ENCODE measurements at regions not wholly inside any gene's neighbourhood (a gene's known extent, or its start where the extent isn't known, plus 50 kb on each side); places are given as distances from the start of the nearest gene placed in this dataset.
"Not testable (repeated sequence)": the region's sequence is repeated elsewhere in the genome, so short reads cannot be mapped to it uniquely, and the experiment has no call there.

DNA sequence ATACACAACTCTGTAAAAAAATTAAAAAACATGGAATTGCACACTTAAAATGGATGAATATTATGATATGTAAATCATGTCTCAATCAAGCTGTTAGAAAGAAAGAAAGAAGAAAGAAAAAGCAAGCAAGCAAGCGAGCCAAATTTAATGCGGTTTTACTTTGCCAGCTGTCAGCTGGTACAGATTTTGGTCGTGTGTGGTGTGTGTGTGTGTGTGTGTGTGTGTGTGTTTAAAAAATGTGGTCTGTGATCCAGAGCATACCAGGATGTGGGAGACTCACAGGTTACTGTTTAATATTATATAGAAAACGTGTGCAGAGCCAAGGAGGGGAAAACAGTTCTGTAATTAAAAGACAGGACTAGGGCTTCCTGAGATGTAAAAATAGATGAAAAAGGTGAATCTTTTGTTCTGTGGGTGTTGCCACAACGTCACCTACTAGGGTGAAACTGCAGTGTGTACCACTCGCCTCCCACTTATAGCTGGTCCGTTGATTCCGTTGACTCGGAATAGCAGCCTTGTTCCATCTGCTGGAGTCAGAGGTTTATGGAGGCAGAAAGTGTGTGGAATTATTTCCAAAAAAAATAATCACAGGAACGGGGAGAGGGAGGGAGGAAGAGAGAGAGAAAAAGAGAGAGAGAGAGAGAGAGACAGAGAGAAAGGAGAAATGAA is 197.7 kb downstream of the BCAS1 start:
- DNase-seq (ENCODE audit: low read depth) = peak; percentile 83

DNA sequence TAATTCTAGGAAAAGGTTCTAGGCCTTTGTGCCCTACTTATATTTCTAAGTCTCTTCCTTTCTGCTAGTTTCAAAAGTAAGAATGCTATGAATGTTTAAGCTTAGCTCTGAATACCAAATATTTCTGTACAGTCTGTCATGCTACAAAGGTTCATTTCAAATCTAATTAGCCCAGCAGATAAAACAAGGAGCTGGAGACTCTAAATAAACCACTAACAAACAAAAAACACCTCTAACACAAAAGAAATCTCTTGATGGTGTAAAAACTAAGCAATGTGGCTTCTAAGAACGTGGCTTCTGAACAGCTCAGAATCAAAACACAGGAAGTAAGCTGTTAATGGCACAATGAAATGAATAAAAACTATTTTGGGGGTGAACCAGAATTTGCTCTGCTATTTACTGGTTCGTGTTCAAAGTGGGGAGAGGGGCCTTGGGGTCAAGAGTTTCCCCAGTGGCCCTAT is 198.3 kb downstream of the BCAS1 start:
- DNase-seq (ENCODE audit: low read depth) = no peak

DNA sequence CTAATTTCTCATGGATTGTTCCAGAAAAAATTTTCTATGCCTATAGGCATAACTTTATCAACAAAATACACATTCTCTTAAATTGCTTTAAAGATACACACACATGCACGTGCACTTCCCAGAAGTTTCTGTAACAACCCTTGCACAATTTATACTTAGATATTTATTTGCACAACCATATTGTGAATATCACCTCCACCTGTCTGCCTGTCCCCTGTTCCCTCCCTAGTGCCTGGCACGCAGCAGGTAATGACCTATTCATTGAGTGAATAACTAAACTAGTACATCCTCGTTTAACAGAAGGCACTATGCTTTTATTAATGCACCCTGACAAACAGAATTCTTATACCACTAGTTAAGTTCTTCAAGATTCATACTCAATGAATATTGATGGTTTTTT is 198.9 kb downstream of the BCAS1 start:
- no peak for DNase-seq (ENCODE audit: low read depth)

DNA sequence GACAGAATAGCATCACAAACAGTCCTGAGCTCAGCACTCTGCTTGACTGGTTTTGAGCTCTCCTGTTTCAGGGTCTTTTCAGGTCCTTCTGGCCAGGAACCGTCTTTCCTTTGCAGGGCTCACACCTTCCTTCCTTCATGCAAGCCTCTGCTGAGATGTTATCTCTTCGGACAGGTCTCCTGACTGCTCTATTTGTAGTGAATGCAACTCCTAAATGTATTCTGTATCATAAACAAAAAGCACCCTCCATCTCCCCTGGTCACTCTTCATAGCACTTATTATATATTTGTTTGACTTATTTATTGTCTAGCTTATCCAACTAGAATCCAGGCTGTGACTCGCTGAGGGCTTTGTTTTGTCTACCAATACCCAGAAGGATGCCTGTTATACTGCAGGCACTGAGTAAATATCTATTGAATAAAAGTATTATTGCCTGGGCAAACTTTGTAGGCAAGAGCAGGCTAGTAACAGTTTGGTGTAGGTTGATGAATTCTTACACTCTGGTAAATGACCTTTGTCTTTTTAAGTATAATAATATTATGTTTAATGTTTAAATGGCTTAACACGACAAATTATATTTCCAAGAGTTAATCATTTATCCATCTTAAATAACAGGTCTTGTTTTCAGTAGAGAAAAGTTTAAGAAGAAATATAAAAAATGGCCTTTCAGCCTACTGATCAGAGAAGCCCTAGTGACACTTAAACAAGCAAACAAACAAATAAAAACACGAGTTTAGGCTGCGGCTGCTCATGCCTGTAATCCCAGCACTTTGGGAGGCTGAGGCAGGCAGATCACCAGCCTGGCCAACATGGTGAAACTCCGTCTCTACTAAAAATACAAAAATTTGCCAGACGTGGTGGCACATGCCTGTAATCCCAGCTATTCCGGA is 199.7 kb downstream of the BCAS1 start:
- DNase-seq (ENCODE audit: low read depth) = no peak

DNA sequence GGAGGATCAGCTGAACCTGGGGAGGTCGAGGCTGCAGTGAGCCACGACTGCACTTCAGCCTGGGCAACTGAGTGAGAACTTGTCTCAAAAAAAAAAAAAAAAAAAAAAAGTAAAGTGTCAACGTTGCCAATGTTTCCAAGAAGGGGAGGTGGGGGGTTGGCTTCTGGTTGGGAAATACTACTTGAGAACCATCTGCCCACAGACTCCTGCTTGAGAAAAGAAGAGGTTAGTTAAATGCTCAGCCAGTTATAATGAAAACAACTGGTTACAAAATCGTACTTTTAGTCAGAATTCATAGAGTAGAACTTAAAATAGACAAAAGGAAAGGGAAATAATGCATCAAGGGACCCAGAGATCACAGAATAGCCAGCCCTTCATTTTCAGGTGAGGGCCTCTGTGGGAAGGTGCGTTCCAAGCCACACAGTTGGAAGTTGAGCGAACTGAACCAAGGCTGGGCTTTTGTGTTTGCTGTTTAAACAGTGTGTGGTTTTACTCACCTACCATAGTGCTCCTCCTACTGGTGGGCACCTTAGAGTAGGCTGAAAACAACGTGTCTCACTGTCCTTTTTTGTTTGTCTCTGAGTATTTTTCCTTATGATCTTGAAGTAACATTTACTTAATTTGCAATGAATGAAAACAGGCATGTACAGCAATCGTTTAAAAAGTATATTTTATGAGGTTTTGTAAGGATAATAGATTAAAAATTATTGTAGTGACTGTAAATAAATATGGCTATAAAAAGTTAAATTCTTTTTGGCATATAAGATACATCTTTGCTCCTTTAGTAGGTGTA is 200.7 kb downstream of the BCAS1 start:
- peak; percentile 84 for DNase-seq (ENCODE audit: low read depth)

DNA sequence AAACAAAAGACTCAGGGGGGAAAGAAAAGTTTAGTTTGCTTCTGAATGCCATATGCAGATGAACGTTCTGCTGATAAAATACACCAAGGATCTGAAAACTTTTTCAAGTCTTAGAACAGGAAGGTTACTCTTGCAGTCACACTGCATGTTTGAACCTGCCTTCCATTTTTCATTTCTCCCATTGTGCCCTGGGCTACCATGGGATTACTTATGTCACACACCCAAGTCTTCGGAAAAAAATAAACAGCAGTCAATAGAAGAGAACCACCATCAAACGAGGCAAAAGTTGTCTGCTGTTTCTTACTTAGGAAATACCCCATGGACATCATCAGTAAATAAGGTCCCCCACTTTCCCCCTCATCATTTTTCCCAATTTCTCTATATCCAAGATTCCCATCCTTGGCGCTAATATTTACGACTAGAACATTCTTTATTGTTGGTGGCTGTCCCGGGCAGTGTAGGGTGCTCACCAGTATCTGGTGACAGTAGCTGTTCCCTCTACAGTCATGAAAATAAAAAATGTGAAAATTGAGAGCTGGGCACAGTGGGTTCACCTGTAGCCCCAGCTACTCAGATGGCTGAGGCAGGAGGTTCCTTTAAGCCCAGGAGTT is 202.5 kb downstream of the BCAS1 start:
- no peak for DNase-seq (ENCODE audit: low read depth)

DNA sequence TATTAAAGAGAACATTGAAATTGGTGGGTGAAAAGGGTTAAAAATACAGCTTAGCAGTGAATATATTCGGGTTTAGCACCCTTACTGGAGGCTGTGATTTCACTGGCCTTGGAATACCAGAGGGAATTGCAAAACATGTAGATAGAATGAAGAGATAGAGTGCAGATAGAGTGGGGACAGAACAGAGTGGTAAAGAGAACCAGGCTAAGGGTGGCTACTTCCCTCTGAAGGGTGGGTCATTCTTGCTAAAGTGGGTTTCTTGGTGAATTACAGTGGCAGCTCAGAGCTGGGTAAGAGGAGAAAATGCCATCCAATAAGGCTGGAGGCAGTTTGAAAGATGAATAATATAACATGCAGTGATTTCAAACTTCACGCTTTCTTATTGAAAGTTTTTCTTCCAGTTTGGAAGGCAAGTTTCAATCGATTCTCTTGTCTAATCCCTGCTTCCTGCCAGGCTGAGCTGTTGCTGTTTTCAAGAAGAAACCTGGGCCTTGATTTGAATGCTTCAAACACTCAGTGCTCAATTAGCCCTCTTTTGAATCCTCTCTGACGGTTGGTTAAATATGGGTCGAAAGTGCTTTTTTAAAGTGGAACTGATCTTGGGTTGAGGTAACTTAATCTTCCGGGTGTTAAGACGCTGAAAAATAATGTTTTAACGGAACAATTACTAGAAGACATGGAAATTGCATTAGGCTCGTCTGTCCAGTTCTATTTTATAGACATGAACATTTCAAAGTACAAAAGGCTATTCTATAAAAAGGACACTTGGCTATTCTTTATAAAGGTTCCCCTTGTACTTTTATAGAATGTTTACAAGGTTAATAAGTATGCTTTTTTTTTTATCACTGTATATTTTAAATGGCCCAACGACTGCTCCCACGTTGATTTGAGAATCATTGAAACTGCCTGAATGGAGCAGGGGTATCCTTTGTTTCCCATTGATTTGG is 203.3 kb downstream of the BCAS1 start:
- peak; percentile 31 for DNase-seq (ENCODE audit: low read depth)

DNA sequence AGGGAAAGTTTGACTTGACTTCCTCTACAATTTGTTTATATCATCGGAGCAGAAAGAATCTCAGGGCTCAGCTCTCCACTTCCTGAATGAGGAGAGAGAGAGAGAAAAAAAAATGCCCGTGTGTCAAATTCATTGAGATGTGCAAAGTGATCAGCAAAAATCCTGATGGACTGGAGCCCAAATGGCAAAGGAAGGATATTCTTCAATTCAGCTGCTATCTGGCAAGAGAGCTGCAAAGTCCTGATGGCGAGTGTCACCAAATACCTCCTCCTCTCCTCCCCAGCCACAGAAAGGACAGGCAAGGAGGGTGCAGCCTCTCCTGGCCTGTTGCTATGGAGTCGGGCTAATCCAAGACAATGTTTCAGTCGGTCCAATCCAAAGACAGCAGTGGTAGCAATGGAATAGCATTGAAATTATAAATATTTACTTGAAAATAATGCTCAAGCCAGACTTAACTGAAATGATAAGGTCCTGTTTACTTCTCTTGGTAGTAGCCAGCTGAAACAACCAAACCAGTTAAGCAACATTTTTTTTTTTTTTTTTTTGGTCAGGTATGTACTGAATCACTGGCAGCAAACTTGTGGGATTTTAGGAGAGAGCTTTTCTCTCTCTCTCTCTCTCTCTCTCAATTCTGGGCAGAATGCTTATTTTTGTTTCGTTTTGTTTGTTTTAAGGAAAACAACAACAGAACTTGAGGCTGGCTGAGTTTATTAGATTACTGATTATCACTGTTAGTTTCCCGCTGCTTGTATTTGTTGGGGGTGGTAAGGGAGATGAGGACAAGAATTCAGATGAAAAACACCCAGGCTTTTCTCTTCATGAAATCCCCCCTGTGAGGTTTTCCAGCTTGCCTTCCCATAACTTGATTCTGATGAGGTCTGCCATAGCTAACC is 204.2 kb downstream of the BCAS1 start:
- DNase-seq (ENCODE audit: low read depth) = peak; percentile 85

DNA sequence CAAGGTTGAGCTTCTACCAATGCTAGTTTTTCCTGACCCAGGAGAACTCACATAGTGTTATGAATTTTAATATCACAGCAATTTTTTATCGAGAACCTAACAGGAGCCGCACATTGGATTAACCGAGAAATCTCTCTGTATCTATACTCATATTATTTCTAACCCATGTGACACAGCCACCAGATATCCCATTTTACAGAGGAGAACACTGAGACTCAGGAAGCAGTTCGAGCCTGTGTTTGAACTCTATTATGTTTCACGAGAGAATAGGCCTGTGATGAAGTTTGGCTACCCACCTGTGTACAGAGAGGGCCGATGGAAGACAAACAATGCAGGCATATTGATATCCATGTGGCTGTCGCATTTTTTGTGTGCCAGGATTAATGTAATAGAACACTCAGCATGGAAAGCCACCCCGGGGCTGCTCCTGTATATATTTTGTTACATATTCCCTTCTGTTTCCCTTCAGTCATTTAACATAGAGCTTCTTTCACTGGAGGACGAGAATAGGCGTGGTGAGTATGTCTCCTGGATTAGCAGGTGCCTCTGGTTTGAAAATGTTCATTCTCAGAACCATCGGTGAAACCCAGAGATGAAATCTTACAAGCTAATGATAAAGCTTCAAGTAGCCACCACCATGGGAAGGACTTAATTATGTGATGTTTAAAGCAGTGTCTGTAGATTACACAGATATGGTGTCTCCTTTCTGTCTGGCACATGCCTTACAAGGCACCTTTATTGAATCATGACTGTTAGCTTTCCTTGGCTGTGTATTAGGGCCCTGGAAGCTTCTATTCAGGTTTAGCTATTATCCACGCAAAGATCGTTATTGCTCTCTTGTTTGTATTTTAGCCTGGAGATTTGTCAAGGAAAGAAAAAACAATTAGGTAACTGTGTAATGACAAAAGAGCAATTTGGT is 205.4 kb downstream of the BCAS1 start:
- not testable (repeated sequence) for DNase-seq (ENCODE audit: low read depth)

DNA sequence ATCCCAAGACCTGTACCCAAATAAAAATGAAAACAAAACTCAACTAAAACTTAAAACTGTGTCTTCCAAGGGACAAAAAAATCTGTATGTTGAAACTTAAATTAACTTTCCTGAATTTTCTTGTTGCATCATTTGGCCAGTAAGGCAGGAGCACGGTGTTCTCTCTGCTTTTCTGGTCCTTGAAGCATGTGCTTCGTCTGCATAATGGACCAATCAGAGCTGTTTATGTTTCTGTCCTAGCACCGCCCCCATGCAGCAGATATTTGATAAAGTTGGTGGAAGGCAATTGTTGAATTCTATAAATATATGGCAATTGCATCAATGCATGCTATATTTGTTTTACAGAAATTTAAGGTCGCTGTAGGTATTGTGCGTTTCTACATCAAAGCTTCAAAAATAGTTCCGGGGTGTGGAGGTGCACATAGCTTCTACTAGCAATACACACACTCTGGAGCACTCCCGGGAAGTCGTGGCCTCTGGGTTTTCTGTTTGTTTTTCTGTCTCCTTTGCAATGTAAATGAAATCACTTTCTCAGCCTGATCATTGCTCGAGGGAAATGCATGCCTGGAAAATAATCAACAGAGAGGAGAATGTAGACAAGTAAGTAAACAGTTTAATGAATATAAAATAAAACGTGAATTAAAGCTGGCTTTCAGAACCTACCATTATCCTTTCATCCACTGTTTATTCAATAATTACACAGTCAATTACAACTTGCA is 206.3 kb downstream of the BCAS1 start:
- DNase-seq (ENCODE audit: low read depth) = not testable (repeated sequence)

GRCh38 chr20:53863535-53863922 is 206.9 kb downstream of the BCAS1 start:
- not testable (repeated sequence) for DNase-seq (ENCODE audit: low read depth)

DNA sequence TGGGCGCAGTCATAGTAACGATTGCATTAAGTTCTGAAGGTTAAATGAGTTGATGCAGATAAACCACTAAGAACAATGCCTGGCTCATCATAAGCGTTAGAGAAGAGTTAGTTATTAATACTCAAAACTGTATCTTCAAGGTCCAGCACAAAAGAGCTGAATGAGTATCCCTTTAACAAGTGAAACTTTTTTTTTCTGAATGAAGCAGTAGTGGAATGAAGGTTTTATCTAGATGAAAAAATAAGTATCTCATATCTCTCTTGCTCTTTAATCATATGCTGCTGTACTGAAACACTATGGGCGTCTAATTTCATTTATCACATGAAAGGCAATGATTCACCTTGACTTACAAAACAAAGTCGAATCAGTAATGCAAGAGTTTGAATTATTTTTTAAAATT is 207.4 kb downstream of the BCAS1 start:
- not testable (repeated sequence) for DNase-seq (ENCODE audit: low read depth)

DNA sequence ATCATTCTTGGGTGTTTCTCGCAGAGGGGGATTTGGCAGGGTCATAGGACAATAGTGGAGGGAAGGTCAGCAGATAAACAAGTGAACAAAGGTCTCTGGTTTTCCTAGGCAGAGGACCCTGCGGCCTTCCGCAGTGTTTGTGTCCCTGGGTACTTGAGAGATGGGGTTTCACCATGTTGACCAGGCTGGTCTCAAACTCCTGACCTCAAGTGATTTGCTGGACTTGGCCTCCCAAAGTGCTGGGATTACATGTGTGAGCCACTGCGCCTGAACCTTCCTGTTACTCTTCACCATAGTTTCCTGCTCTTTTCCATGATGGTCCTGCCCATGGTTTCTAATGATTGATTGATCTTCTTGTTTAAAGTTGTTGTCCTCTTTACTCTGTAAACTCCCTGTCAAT is 207.9 kb downstream of the BCAS1 start:
- not testable (repeated sequence) for DNase-seq (ENCODE audit: low read depth)

GRCh38 chr20:53862136-53862397 is 208.3 kb downstream of the BCAS1 start:
- DNase-seq (ENCODE audit: low read depth) = not testable (repeated sequence)

- peak; percentile 25 for DNase-seq (ENCODE audit: low read depth)
These were observed 210.7 kb downstream of the BCAS1 start for GRCh38 chr20:53859684-53860083.

DNA sequence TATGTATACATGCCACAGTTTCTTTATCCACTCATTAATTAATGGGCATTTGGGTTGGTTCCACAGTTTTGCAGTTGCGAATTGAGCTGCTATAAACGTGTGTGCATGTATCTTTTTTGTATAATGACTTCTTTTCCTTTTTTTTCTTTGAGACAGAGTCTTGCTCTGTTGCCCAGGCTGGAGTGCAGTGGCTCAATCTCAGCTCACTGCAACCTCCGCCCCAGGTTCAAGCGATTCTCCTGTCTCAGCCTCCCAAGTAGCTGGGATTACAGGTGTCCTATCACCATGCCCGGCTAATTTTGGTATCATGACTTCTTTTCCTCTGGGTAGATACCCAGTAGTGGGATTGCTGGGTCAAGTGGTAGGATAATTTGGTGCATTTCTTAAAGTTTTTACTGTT is 211.4 kb downstream of the BCAS1 start:
- DNase-seq (ENCODE audit: low read depth) = not testable (repeated sequence)

DNA sequence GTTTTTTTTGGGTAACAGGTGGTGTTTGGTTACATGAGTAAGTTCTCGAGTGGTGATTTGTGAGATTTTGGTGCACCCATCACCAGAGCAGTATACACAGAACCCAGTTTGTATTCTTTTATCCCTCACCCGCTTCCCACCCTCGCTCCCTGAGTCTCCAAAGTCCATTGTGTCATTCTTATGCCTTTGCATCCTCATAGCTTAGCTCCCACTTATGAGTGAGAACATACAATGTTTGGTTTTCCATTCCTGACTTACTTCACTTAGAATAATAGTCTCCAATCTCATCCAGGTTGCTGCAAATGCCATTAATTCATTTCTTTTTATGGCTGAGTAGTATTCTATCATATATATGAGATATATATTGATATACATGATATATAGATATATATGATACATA is 211.9 kb downstream of the BCAS1 start:
- not testable (repeated sequence) for DNase-seq (ENCODE audit: low read depth)

Measured in myocyte (in vitro differentiated cells).